GM23248 (cell line): ENCODE measurements at regions not wholly inside any gene's neighbourhood (a gene's known extent, or its start where the extent isn't known, plus 50 kb on each side); places are given as distances from the start of the nearest gene placed in this dataset.

Experiments used
- EZH2 ChIP-seq: fragments of 200-600 bp; sonication (generic); IDR thresholded peaks from 2 replicates; pipeline ENCODE4 v1.6.1; 2018; ENCODE audit warnings: antibody characterized with exemption, mild to moderate bottlenecking; ENCODE audit not compliant: insufficient read depth, poor library complexity, severe bottlenecking
- EZH2phosphoT487 ChIP-seq: fragments of 200-600 bp; sonication (generic); IDR thresholded peaks from 2 replicates; pipeline ENCODE4 v1.6.1; 2018; ENCODE audit warnings: antibody characterized with exemption, moderate library complexity, mild to moderate bottlenecking, low read depth; ENCODE audit not compliant: insufficient read depth

DNA sequence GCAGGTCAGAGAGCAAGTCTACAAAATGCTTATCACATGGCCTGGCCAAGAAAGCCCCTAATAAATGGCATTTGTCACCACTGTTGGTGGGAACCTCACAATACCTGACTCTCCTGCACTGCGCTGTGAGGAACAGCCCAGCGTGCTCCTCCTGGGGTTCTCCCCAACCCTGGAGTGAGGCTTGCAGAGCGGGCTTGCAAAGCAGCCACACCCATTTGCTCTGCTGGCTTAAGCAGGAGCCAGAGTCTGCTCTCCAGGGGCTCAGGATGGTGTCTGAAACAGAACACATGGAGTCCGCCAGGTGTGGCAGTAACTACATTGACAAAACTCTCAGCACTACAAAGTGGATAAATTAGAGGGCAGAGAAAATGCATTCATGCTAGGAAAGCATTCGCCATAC is 331.0 kb upstream of the CCL2 start:
- TF ChIP-seq EZH2 (no peak), EZH2phosphoT487 (no peak)
